ENCODE measurements at regions not wholly inside any gene's neighbourhood (a gene's known extent, or its start where the extent isn't known, plus 50 kb on each side); places are given as distances from the start of the nearest gene placed in this dataset.

GRCh38 chr3:20404741-20405100, 218.7 kb upstream of the SGO1 start:
- TF ChIP-seq TARDBP (IDR thresholded peaks at IDR 0.05): no peak
- TF ChIP-seq FOXK2 (IDR thresholded peaks at IDR 0.05): no peak
- TF ChIP-seq BHLHE40 (IDR thresholded peaks at IDR 0.05; ENCODE audit: borderline replicate concordance): no peak
- TF ChIP-seq FOXA1 (IDR thresholded peaks at IDR 0.05): no peak
- TF ChIP-seq HDGF (IDR thresholded peaks at IDR 0.05; ENCODE audit: borderline replicate concordance): no peak
- no peak for TF ChIP-seq CTBP1 (IDR thresholded peaks at IDR 0.05; ENCODE audit: borderline replicate concordance)
- no peak for TF ChIP-seq NFRKB (IDR thresholded peaks at IDR 0.05)
- TF ChIP-seq SUZ12 (IDR thresholded peaks at IDR 0.05): no peak
- TF ChIP-seq ARNT (IDR thresholded peaks at IDR 0.05): no peak
- TF ChIP-seq LEF1 (IDR thresholded peaks at IDR 0.05; ENCODE audit: borderline replicate concordance): no peak
- no peak for TF ChIP-seq ZNF384 (IDR thresholded peaks at IDR 0.05)
- TF ChIP-seq PKNOX1 (IDR thresholded peaks at IDR 0.05): no peak
- TF ChIP-seq L3MBTL2 (conservative IDR thresholded peaks at IDR 0.05): no peak
- TF ChIP-seq ELF4 (IDR thresholded peaks at IDR 0.05): no peak
- TF ChIP-seq FOXM1 (IDR thresholded peaks at IDR 0.05; ENCODE audit: borderline replicate concordance): no peak
- ChIA-PET CTCF (no interaction called here), POLR2A (no interaction called here)
- DNase-seq (ENCODE audit: extremely low spot score): no peak

GRCh38 chr3:20403986-20404740, 218.2 kb upstream of the SGO1 start:
- no peak for TF ChIP-seq ZNF384 (IDR thresholded peaks at IDR 0.05)
- TF ChIP-seq FOXA1 (IDR thresholded peaks at IDR 0.05): no peak
- no peak for TF ChIP-seq SP1 (IDR thresholded peaks at IDR 0.05)
- TF ChIP-seq L3MBTL2 (conservative IDR thresholded peaks at IDR 0.05): no peak
- no peak for TF ChIP-seq SUZ12 (IDR thresholded peaks at IDR 0.05)
- TF ChIP-seq LEF1 (IDR thresholded peaks at IDR 0.05; ENCODE audit: borderline replicate concordance): no peak
- TF ChIP-seq CTBP1 (IDR thresholded peaks at IDR 0.05; ENCODE audit: borderline replicate concordance): no peak
- TF ChIP-seq TARDBP (IDR thresholded peaks at IDR 0.05): no peak
- no peak for TF ChIP-seq BHLHE40 (IDR thresholded peaks at IDR 0.05; ENCODE audit: borderline replicate concordance)
- no peak for TF ChIP-seq ARNT (IDR thresholded peaks at IDR 0.05)
- TF ChIP-seq HDGF (IDR thresholded peaks at IDR 0.05; ENCODE audit: borderline replicate concordance): no peak
- CTCF ChIA-PET: no interaction called here
- DNase-seq (ENCODE audit: extremely low spot score): no peak
- POLR2A ChIA-PET: no interaction called here

GRCh38 chr3:20401253-20401652, 215.2 kb upstream of the SGO1 start:
- no peak for TF ChIP-seq FOXK2 (IDR thresholded peaks at IDR 0.05)
- no peak for TF ChIP-seq NFRKB (IDR thresholded peaks at IDR 0.05)
- no peak for TF ChIP-seq SUZ12 (IDR thresholded peaks at IDR 0.05)
- TF ChIP-seq HDGF (IDR thresholded peaks at IDR 0.05; ENCODE audit: borderline replicate concordance): no peak
- TF ChIP-seq BHLHE40 (IDR thresholded peaks at IDR 0.05; ENCODE audit: borderline replicate concordance): no peak
- no peak for TF ChIP-seq FOXM1 (IDR thresholded peaks at IDR 0.05; ENCODE audit: borderline replicate concordance)
- no peak for TF ChIP-seq SP1 (IDR thresholded peaks at IDR 0.05)
- no peak for TF ChIP-seq ZNF384 (IDR thresholded peaks at IDR 0.05)
- no peak for TF ChIP-seq FOXA1 (IDR thresholded peaks at IDR 0.05)
- no peak for TF ChIP-seq TARDBP (IDR thresholded peaks at IDR 0.05)
- TF ChIP-seq LEF1 (IDR thresholded peaks at IDR 0.05; ENCODE audit: borderline replicate concordance): no peak
- no peak for TF ChIP-seq ARNT (IDR thresholded peaks at IDR 0.05)
- TF ChIP-seq L3MBTL2 (conservative IDR thresholded peaks at IDR 0.05): no peak
- TF ChIP-seq PKNOX1 (IDR thresholded peaks at IDR 0.05): no peak
- no peak for TF ChIP-seq ELF4 (IDR thresholded peaks at IDR 0.05)
- TF ChIP-seq CTBP1 (IDR thresholded peaks at IDR 0.05; ENCODE audit: borderline replicate concordance): no peak
- no peak for DNase-seq (ENCODE audit: extremely low spot score)
- ChIA-PET CTCF (no interaction called here), POLR2A (no interaction called here)

DNA sequence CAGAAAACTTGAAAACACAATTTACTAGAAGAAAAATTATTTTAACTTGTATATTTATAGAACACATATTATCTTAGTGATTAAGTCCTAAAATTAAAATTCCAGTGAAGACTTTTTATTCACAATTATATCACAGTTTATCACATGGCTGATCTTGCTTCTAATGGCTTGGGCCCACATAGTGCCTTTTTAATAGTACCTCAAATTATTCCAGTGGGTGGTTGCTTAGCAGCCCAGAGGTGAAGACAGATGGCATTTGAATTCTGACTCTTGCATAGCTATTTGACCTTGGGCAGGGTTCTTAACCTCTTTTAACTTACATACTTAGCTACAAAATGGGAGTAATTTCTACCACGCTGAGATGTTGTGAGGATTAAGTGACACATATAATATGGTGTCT, 214.7 kb upstream of the SGO1 start:
- no peak for DNase-seq (ENCODE audit: extremely low spot score)
- TF ChIP-seq L3MBTL2 (conservative IDR thresholded peaks at IDR 0.05): no peak
- no peak for TF ChIP-seq CTBP1 (IDR thresholded peaks at IDR 0.05; ENCODE audit: borderline replicate concordance)
- CTCF ChIA-PET: no interaction called here
- POLR2A ChIA-PET: no interaction called here

GRCh38 chr3:20400281-20400680, 214.3 kb upstream of the SGO1 start:
- ChIA-PET CTCF (no interaction called here), POLR2A (no interaction called here)
- no peak for TF ChIP-seq PKNOX1 (IDR thresholded peaks at IDR 0.05)
- no peak for TF ChIP-seq ELF4 (IDR thresholded peaks at IDR 0.05)
- TF ChIP-seq HDGF (IDR thresholded peaks at IDR 0.05; ENCODE audit: borderline replicate concordance): no peak
- TF ChIP-seq FOXM1 (IDR thresholded peaks at IDR 0.05; ENCODE audit: borderline replicate concordance): no peak
- TF ChIP-seq BHLHE40 (IDR thresholded peaks at IDR 0.05; ENCODE audit: borderline replicate concordance): no peak
- TF ChIP-seq L3MBTL2 (conservative IDR thresholded peaks at IDR 0.05): no peak
- no peak for TF ChIP-seq CTBP1 (IDR thresholded peaks at IDR 0.05; ENCODE audit: borderline replicate concordance)
- no peak for TF ChIP-seq NFRKB (IDR thresholded peaks at IDR 0.05)
- TF ChIP-seq FOXK2 (IDR thresholded peaks at IDR 0.05): no peak
- TF ChIP-seq SP1 (IDR thresholded peaks at IDR 0.05): no peak
- no peak for TF ChIP-seq FOXA1 (IDR thresholded peaks at IDR 0.05)
- TF ChIP-seq ZNF384 (IDR thresholded peaks at IDR 0.05): no peak
- no peak for TF ChIP-seq LEF1 (IDR thresholded peaks at IDR 0.05; ENCODE audit: borderline replicate concordance)
- TF ChIP-seq ARNT (IDR thresholded peaks at IDR 0.05): no peak
- TF ChIP-seq TARDBP (IDR thresholded peaks at IDR 0.05): no peak

GRCh38 chr3:20396335-20396734, 210.3 kb upstream of the SGO1 start:
- TF ChIP-seq HDGF (IDR thresholded peaks at IDR 0.05; ENCODE audit: borderline replicate concordance): no peak
- TF ChIP-seq FOXK2 (IDR thresholded peaks at IDR 0.05): no peak
- TF ChIP-seq FOXA1 (IDR thresholded peaks at IDR 0.05): no peak
- DNase-seq (ENCODE audit: extremely low spot score): no peak
- POLR2A ChIA-PET: no interaction called here
- CTCF ChIA-PET: no interaction called here

More at GRCh38 chr3:20400281-20400680, 214.3 kb upstream of the SGO1 start:
- DNase-seq (ENCODE audit: extremely low spot score): no peak

All from HEK293T (cell line).